Lower leg skin (tissue), 4 donors: ENCODE measurements at regions not wholly inside any gene's neighbourhood (a gene's known extent, or its start where the extent isn't known, plus 50 kb on each side); places are given as distances from the start of the nearest gene placed in this dataset.

Experiments used
- DNase-seq, 2 donors: peaks; one replicate each; pipeline ENCODE4 v3.0.0-alpha.2; 2019; ENCODE audit warnings: low spot score in 2 of 2
- H3K4me3 ChIP-seq: fragments of 200-600 bp; sonication (generic); 2 replicates; pipeline ENCODE4 v1.5.1; 2017; ENCODE audit warnings: mild to moderate bottlenecking, low read depth; ENCODE audit not compliant: poor library complexity, severe bottlenecking
- POLR2A ChIP-seq, 2 donors: fragments of 450-650 bp; IDR thresholded peaks; one replicate each; pipeline ENCODE4 v1.6.1; 2016 to 2017; ENCODE audit warnings: antibody characterized with exemption in 2 of 2, mild to moderate bottlenecking in 1 of 2, moderate library complexity in 1 of 2
- WGBS, 2 donors: methylation state at CpG; one replicate each; pipeline ENCODE4 v1.1.5; 2018; 5-methylcytosine and 5-hydroxymethylcytosine counted together
- intact Hi-C: fragments of 100-400 bp; cut with DNase I; formaldehyde crosslinking; loops from one replicate; pipeline ENCODE4 v1.15.0; 2023; ENCODE audit warnings: low total_unique reads
- TF ChIP-seq, protein P1 (sequence below), 3 donors: fragments of 450-650 bp; IDR thresholded peaks; one replicate each; pipeline ENCODE4 v1.5.1; 2016; ENCODE audit warnings: antibody characterized with exemption in 3 of 3, mild to moderate bottlenecking in 3 of 3, moderate library complexity in 2 of 3

DNA sequence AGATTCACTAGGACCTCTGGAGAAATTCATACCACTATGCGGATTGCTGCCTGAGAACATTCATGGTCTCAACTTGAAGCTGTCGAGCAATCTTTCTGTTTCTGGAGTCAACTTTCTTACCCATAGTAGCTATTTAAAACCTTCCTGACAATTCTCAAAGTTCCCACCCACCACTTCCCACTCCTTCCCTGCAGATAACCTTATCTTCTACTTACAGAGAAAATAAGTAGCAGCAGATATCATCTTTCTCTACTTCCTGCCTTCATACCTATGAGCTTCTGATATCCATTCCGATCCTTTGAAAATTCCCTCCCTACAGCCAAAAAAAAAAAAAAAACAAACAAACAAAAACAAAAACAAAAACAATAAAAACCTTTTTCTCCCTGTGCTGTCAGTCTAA is 81.2 kb upstream of the CYRIA start:
- DNase-seq, result no peak
- 75 to 87% methylated on average over 3 of the region's 3 CpGs for WGBS, 2 donors
- intact Hi-C loops, result no loop called here
- TF ChIP-seq POLR2A (IDR thresholded peaks at IDR 0.05), result no peak
- TF ChIP-seq, protein P1, sequence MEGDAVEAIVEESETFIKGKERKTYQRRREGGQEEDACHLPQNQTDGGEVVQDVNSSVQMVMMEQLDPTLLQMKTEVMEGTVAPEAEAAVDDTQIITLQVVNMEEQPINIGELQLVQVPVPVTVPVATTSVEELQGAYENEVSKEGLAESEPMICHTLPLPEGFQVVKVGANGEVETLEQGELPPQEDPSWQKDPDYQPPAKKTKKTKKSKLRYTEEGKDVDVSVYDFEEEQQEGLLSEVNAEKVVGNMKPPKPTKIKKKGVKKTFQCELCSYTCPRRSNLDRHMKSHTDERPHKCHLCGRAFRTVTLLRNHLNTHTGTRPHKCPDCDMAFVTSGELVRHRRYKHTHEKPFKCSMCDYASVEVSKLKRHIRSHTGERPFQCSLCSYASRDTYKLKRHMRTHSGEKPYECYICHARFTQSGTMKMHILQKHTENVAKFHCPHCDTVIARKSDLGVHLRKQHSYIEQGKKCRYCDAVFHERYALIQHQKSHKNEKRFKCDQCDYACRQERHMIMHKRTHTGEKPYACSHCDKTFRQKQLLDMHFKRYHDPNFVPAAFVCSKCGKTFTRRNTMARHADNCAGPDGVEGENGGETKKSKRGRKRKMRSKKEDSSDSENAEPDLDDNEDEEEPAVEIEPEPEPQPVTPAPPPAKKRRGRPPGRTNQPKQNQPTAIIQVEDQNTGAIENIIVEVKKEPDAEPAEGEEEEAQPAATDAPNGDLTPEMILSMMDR (IDR thresholded peaks at IDR 0.05), result no peak
- no peak overlapping the region for H3K4me3 ChIP-seq

DNA sequence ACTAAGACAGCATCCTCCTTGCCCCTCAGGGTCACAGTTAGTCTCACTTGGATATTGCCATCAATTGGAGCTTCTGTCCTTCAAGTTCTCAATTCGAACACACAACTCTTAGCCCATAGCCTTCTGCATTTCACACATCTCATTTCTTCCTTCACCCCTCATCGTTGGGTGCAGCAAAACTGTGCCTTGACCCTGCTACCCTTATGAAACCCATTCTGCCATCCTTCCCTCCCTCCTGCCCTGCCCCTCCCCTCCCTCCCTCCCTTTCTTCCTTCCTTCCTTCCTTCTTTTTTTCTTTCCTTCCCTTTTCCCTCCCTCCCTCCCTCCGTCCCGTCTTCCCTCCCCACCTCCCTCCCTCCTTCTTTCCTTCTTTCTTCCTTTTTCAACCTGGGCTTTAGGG is 80.7 kb upstream of the CYRIA start:
- intact Hi-C loops, result no loop called here
- TF ChIP-seq, protein P1 (IDR thresholded peaks at IDR 0.05), result no peak
- TF ChIP-seq POLR2A (IDR thresholded peaks at IDR 0.05), result no peak
- no peak overlapping the region for H3K4me3 ChIP-seq
- 78 to 82% methylated on average over 4 of the region's 4 CpGs for WGBS, 2 donors
- DNase-seq, result no peak

DNA sequence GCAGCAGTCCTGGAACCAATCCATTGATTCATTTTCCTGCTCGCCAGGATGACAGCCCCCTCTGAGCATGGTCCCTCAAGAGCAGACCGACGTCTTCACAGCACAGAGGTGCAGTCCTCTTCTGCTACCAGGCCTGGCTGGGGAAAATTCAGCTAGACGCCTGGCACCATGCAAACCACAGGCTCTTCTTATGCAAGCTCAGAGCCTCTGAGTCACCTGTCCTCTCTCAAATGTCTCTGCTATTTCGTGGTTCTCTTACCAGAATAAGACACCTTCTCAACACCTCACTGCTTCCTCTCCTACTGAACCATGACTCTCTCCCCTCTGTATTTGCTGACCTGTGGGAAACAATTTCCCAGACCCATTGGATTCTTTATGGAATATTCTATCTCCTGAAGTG is 79.8 kb upstream of the CYRIA start:
- WGBS, 2 donors, result 74 to 77% methylated on average over 5 of the region's 5 CpGs
- intact Hi-C loops, result no loop called here
- DNase-seq, result no peak
- H3K4me3 ChIP-seq, result no peak overlapping the region
- no peak for TF ChIP-seq POLR2A (IDR thresholded peaks at IDR 0.05)
- TF ChIP-seq, protein P1 (IDR thresholded peaks at IDR 0.05), result no peak

DNA sequence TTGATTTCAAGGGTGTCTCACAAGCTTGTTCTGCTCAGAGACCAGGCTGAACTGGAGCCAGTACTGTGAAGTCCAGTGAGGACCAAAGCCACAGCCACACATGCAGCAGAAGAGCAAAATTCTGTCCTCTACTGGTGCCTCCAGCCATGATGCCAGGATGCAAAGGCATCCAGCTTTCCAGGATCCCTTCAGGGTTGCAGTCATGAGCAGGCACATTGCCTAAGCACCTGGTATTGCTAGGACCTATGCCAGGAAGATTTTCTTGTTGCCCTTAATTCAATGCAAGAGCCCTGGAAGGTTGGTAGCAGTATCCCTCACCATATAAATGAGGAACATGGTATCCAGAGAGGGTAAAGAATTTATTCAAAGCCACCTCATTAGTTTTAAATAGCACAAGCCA is 78.9 kb upstream of the CYRIA start:
- intact Hi-C loops, result loop anchor here (5.0 kb wide), 1 partner anchor 1603 kb away; no protein-coding TSS in a partner anchor
- no peak for DNase-seq

DNA sequence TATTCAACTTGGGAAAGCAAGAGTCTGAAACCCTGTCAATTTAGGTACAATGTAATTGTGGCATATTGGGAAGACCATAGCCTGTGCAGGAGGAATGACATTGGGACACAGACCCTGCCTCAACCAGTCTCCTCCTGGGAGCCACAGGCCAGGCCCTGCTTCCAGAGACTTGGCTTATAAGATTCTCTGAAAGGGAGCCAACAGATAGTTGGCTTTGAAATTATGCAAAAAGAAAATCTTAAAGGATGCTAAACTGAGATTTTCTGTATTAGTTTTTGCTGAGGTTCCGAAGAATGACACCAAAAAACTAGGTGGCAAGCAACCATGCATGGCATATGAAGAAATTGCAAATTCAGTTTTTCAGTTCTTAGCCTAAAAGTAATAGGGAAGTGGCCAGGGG is 76.4 kb upstream of the CYRIA start:
- intact Hi-C loops, result loop anchor here (5.0 kb wide), 1 partner anchor 1605 kb away; no protein-coding TSS in a partner anchor
- H3K4me3 ChIP-seq, result no peak overlapping the region
- no peak for DNase-seq
- TF ChIP-seq, protein P1 (IDR thresholded peaks at IDR 0.05), result no peak
- TF ChIP-seq POLR2A (IDR thresholded peaks at IDR 0.05), result no peak
- WGBS, 2 donors, result 86% methylated on average over 1 of the region's 1 CpG

More for the DNA sequence above, 78.9 kb upstream of the CYRIA start:
- TF ChIP-seq, protein P1 (IDR thresholded peaks at IDR 0.05), result no peak
- no peak overlapping the region for H3K4me3 ChIP-seq

DNA sequence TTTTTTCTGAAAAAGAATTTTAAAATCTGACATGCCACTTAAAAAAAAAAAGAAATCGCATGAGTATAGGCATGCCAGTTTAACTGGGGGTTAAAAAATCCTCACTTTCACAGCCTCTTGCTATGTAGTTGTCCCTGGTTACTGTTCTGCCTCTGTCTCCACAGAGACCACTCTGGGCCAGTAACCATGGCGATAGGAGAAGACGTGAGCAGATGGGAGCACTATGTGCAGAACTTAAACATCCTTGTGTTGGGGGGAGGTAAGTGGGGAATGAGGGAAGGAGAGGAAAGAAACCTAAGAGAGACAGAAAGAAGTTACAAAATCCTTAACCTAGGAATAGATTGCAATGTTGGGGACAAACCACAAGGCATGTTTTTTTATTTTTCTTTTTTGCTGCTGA is 75.9 kb upstream of the CYRIA start:
- 59 to 69% methylated on average over 3 of the region's 3 CpGs for WGBS, 2 donors
- intact Hi-C loops, result loop anchor here (5.0 kb wide), 1 partner anchor 1606 kb away; no protein-coding TSS in a partner anchor
- TF ChIP-seq, protein P1 (IDR thresholded peaks at IDR 0.05), result no peak
- TF ChIP-seq POLR2A (IDR thresholded peaks at IDR 0.05), result no peak
- DNase-seq, result no peak
- no peak overlapping the region for H3K4me3 ChIP-seq
